H1 (cell line): ENCODE measurements at regions not wholly inside any gene's neighbourhood (a gene's known extent, or its start where the extent isn't known, plus 50 kb on each side); places are given as distances from the start of the nearest gene placed in this dataset.

Experiments
- CTCF ChIA-PET: fragments of 300-600 bp; sonication (Branson Sonifier 250); formaldehyde crosslinking; loops from one replicate; lab custom pipeline; 2021; ENCODE audit not compliant: partially characterized antibody; lab: Charles Lee
- POLR2A ChIA-PET: fragments of 300-600 bp; sonication (Branson Sonifier 250); formaldehyde crosslinking; loops from one replicate; lab custom pipeline; 2021; ENCODE audit warnings: inconsistent platforms; ENCODE audit not compliant: partially characterized antibody; lab: Charles Lee
- DNase-seq, 2 experiments: peaks; one replicate each; pipeline versions ENCODE4 v3.0.0 to v3.0.0-alpha.2; 2010 to 2022; ENCODE audit warnings: low spot score in 2 of 2, low read depth in 1 of 2, mixed read lengths in 1 of 2
- FAIRE-seq: peaks from 2 replicates; lab custom pipeline; 2011; peaks lifted over from hg19 to GRCh38; lab: Jason Lieb, UNC
- H2AFZ ChIP-seq: 2 replicates; pipeline ENCODE4 v1.8.1; 2012; ENCODE audit warnings: low read length, inconsistent platforms
- H2AK5ac ChIP-seq: 2 replicates; pipeline ENCODE4 v1.6.1; 2013; ENCODE audit warnings: low read depth, low read length
- H2BK120ac ChIP-seq: replicated peaks from 2 replicates; pipeline ENCODE3; 2013; ENCODE audit warnings: low read depth, low read length, inconsistent platforms
- H2BK12ac ChIP-seq: 2 replicates; pipeline ENCODE4 v1.6.1; 2013; ENCODE audit warnings: low read depth, low read length
- H2BK15ac ChIP-seq: 2 replicates; pipeline ENCODE4 v1.6.1; 2013; ENCODE audit warnings: low read length
- H2BK20ac ChIP-seq: 2 replicates; pipeline ENCODE4 v1.6.1; 2013; ENCODE audit warnings: low read length
- H2BK5ac ChIP-seq: 2 replicates; pipeline ENCODE4 v1.6.1; 2013; ENCODE audit warnings: low read depth, low read length
- H3K14ac ChIP-seq: 2 replicates; pipeline ENCODE4 v1.6.1; 2013; ENCODE audit warnings: inconsistent platforms; ENCODE audit not compliant: insufficient read length
- H3K18ac ChIP-seq: 2 replicates; pipeline ENCODE4 v1.6.1; 2013; ENCODE audit warnings: low read length; ENCODE audit errors: extremely low read depth
- H3K23ac ChIP-seq: 2 replicates; pipeline ENCODE4 v1.6.1; 2013; ENCODE audit warnings: inconsistent platforms; ENCODE audit not compliant: insufficient read length
- H3K23me2 ChIP-seq: 2 replicates; pipeline ENCODE4 v1.6.1; 2013; ENCODE audit warnings: low read depth, low read length
- H3K27ac ChIP-seq: 2 replicates; pipeline ENCODE4 v1.6.1; 2011; ENCODE audit warnings: low read depth, low read length, inconsistent platforms
- H3K27me3 ChIP-seq, 4 experiments: replicated peaks in 1 of 4; 1 replicate in 1 of 4; 2 replicates in 3 of 4; pipeline versions ENCODE4 v1.6.1 to v1.8.1; 2011 to 2013; ENCODE audit warnings: low read length in 3 of 4, mild to moderate bottlenecking in 3 of 4, inconsistent platforms in 2 of 4, mixed read lengths in 2 of 4, moderate library complexity in 1 of 4; ENCODE audit not compliant: control insufficient read depth in 3 of 4, insufficient read depth in 3 of 4; ENCODE audit errors: extremely low read depth in 1 of 4
- H3K36me3 ChIP-seq, 4 experiments: 2 replicates each; pipeline versions ENCODE4 v1.6.1 to v1.8.1; 2011 to 2013; ENCODE audit warnings: mild to moderate bottlenecking in 4 of 4, low read length in 3 of 4, moderate library complexity in 2 of 4, control low read depth in 1 of 4, inconsistent platforms in 1 of 4; ENCODE audit not compliant: insufficient read depth in 4 of 4, control insufficient read depth in 2 of 4
- H3K4ac ChIP-seq: replicated peaks from 2 replicates; pipeline ENCODE3; 2013; ENCODE audit warnings: low read length, low read depth, mixed read lengths, inconsistent platforms; ENCODE audit not compliant: insufficient read length
- H3K4me1 ChIP-seq, 4 experiments: replicated peaks in 1 of 4; 1 replicate in 1 of 4; 2 replicates in 3 of 4; pipeline versions ENCODE4 v1.6.1 to v1.8.1; 2011 to 2013; ENCODE audit warnings: low read length in 3 of 4, inconsistent platforms in 2 of 4, mixed read lengths in 1 of 4; ENCODE audit not compliant: insufficient read depth in 4 of 4, control insufficient read depth in 3 of 4
- H3K4me2 ChIP-seq, 2 experiments: 2 replicates each; pipeline versions ENCODE4 v1.6.1 to v1.8.1; 2011 to 2013; ENCODE audit warnings: low read depth in 2 of 2, low read length in 2 of 2, control low read depth in 1 of 2, inconsistent platforms in 1 of 2, mild to moderate bottlenecking in 1 of 2; ENCODE audit not compliant: insufficient read depth in 1 of 2
- H3K4me3 ChIP-seq, 4 experiments: fragments of 200-600, 300-600 bp in 1 of 4; sonication (generic), shearing (Covaris generic), sonication (Bioruptor Twin) in 1 of 4; 2 replicates each; pipeline versions ENCODE4 v1.5.1 to v1.8.1; 2011 to 2016; ENCODE audit warnings: low read length in 4 of 4, low read depth in 3 of 4, control low read depth in 2 of 4, inconsistent platforms in 2 of 4, mild to moderate bottlenecking in 2 of 4, mixed read lengths in 1 of 4, moderate library complexity in 1 of 4; ENCODE audit not compliant: insufficient read depth in 2 of 4; ENCODE audit errors: extremely low read depth in 1 of 4
- H3K56ac ChIP-seq: replicated peaks from 2 replicates; pipeline ENCODE3; 2013; ENCODE audit warnings: low read depth, mild to moderate bottlenecking, mixed read lengths, low read length, inconsistent platforms; ENCODE audit not compliant: insufficient read length
- H3K79me1 ChIP-seq: 2 replicates; pipeline ENCODE4 v1.6.1; 2013; ENCODE audit warnings: low read depth, low read length, control low read depth
- H3K79me2 ChIP-seq, 2 experiments: 2 replicates each; pipeline versions ENCODE4 v1.6.1 to v1.8.1; 2012 to 2013; ENCODE audit warnings: low read length in 2 of 2, mild to moderate bottlenecking in 2 of 2, inconsistent platforms in 1 of 2; ENCODE audit not compliant: insufficient read depth in 2 of 2, control insufficient read depth in 1 of 2
- H3K9ac ChIP-seq, 4 experiments: replicated peaks in 1 of 4; 1 replicate in 1 of 4; 2 replicates in 3 of 4; pipeline versions ENCODE4 v1.6.1 to v1.8.1; 2011 to 2013; ENCODE audit warnings: low read depth in 3 of 4, low read length in 3 of 4, control low read depth in 2 of 4, mild to moderate bottlenecking in 2 of 4, moderate library complexity in 2 of 4, inconsistent platforms in 1 of 4; ENCODE audit errors: extremely low read depth in 1 of 4
- H3K9me3 ChIP-seq, 2 experiments: 2 replicates each; pipeline versions ENCODE4 v1.6.1 to v1.8.1; 2012 to 2013; ENCODE audit warnings: mild to moderate bottlenecking in 2 of 2, moderate library complexity in 2 of 2, control low read depth in 1 of 2, inconsistent platforms in 1 of 2, low read depth in 1 of 2, low read length in 1 of 2, mixed read lengths in 1 of 2; ENCODE audit not compliant: insufficient read depth in 2 of 2
- H4K20me1 ChIP-seq, 2 experiments: replicated peaks in 1 of 2; 2 replicates each; pipeline versions ENCODE3 to v1.8.1; 2011 to 2013; ENCODE audit warnings: inconsistent platforms in 2 of 2, low read length in 2 of 2, mild to moderate bottlenecking in 1 of 2; ENCODE audit not compliant: insufficient read depth in 2 of 2, control insufficient read depth in 1 of 2
- H4K5ac ChIP-seq: 2 replicates; pipeline ENCODE4 v1.6.1; 2013; ENCODE audit warnings: low read length, low read depth, mixed read lengths, inconsistent platforms; ENCODE audit not compliant: insufficient read length
- H4K8ac ChIP-seq: 2 replicates; pipeline ENCODE4 v1.8.0; 2013; ENCODE audit warnings: mild to moderate bottlenecking, moderate library complexity, low read length, inconsistent platforms; ENCODE audit not compliant: insufficient read depth; ENCODE audit errors: extremely low read depth
- H4K91ac ChIP-seq: replicated peaks from 2 replicates; pipeline ENCODE3; 2013; ENCODE audit warnings: low read length, mixed read lengths, inconsistent platforms; ENCODE audit not compliant: insufficient read length
- ATF3 ChIP-seq: IDR thresholded peaks from 2 replicates; pipeline ENCODE4 v1.6.1; 2011; ENCODE audit warnings: low read depth, mild to moderate bottlenecking, low read length; ENCODE audit not compliant: insufficient read depth
- BRCA1 ChIP-seq: IDR thresholded peaks from 2 replicates; pipeline ENCODE4 v1.6.1; 2012; ENCODE audit warnings: low read depth, low read length, improper control_type of control experiment
- EZH2 ChIP-seq: fragments of 200-600 bp; sonication (generic); IDR thresholded peaks from 2 replicates; pipeline ENCODE4 v1.7.1; 2012; ENCODE audit warnings: low read depth, mild to moderate bottlenecking, moderate library complexity, low read length, inconsistent platforms; ENCODE audit not compliant: severe bottlenecking
- FOSL1 ChIP-seq: IDR thresholded peaks from 2 replicates; pipeline ENCODE4 v1.6.1; 2011; ENCODE audit warnings: mild to moderate bottlenecking, low read depth, low read length, moderate library complexity; ENCODE audit not compliant: insufficient read depth
- GTF2F1 ChIP-seq: IDR thresholded peaks from 2 replicates; pipeline ENCODE4 v1.6.1; 2012; ENCODE audit warnings: low read depth, low read length, improper control_type of control experiment, borderline replicate concordance
- HDAC2 ChIP-seq, 2 experiments: fragments of 300-600 bp in 1 of 2; sonication (generic) in 1 of 2; IDR thresholded peaks; 2 replicates each; pipeline ENCODE4 v1.6.1; 2011 to 2012; ENCODE audit warnings: low read depth in 2 of 2, low read length in 2 of 2, mild to moderate bottlenecking in 2 of 2, moderate library complexity in 2 of 2, borderline replicate concordance in 1 of 2, inconsistent platforms in 1 of 2
- KDM5A ChIP-seq: fragments of 200-600 bp; IDR thresholded peaks from 2 replicates; pipeline ENCODE4 v1.7.1; 2012; ENCODE audit warnings: mild to moderate bottlenecking, low read length, inconsistent platforms, mixed read lengths
- NANOG ChIP-seq: IDR thresholded peaks from 2 replicates; pipeline ENCODE4 v1.6.1; 2011; ENCODE audit warnings: low read length, low read depth, mild to moderate bottlenecking, inconsistent platforms; ENCODE audit not compliant: insufficient read depth, poor library complexity, severe bottlenecking
- RBBP5 ChIP-seq: IDR thresholded peaks from 2 replicates; pipeline ENCODE4 v1.7.1; 2012; ENCODE audit warnings: low read depth, mild to moderate bottlenecking, inconsistent platforms, low read length, moderate library complexity, borderline replicate concordance
- SIX5 ChIP-seq: IDR thresholded peaks from 2 replicates; pipeline ENCODE4 v1.6.1; 2011; ENCODE audit warnings: mild to moderate bottlenecking, low read depth, low read length
- YY1 ChIP-seq: IDR thresholded peaks from 2 replicates; pipeline ENCODE4 v1.6.1; 2011; ENCODE audit warnings: low read depth, mild to moderate bottlenecking, low read length
- WGBS, 2 experiments: shearing (Covaris generic) in 1 of 2; methylation state at CpG; one replicate each; pipeline versions ENCODE4 v1.1.6 to v1.1.7; 2013 to 2015; ENCODE audit warnings: low lambda C conversion rate in 2 of 2, mixed read lengths in 2 of 2, inconsistent platforms in 1 of 2, low coverage in 1 of 2, missing lambda C conversion rate in 1 of 2; ENCODE audit not compliant: insufficient replicate concordance in 2 of 2, insufficient coverage in 1 of 2, insufficient read length in 1 of 2; ENCODE audit errors: extremely low coverage in 1 of 2, missing lambda C conversion rate in 1 of 2; 5-methylcytosine and 5-hydroxymethylcytosine counted together

- Histone ChIP-seq H2BK5ac (no peak overlapping the region), H3K18ac (no peak overlapping the region), H2AFZ (no peak overlapping the region), H3K9me3 (no peaks in the 10 kb centered on the region), H3K27ac (no peak overlapping the region), H3K14ac (no peak overlapping the region), H3K56ac (no peak overlapping the region), H3K9ac (no peak overlapping the region), H4K20me1 (no peaks in the 10 kb centered on the region), H2BK12ac (no peak overlapping the region), H3K4ac (no peak overlapping the region), H3K79me1 (no peaks in the 10 kb centered on the region), H3K23ac (no peak overlapping the region), H3K36me3 (no peaks in the 10 kb centered on the region), H3K79me2 (no peaks in the 10 kb centered on the region), H2AK5ac (no peak overlapping the region), H3K27me3 (no peaks in the 10 kb centered on the region), H2BK20ac (no peak overlapping the region), H4K91ac (no peak overlapping the region), H3K4me3 (no peak overlapping the region), H3K23me2 (no peaks in the 10 kb centered on the region), H3K4me2 (no peak overlapping the region), H3K4me1 (peaks cover 0 to 3% (median 0%) of the 10 kb centered on the region in 4 experiments; a peak in 1 of 7 replicates), H2BK120ac (no peak overlapping the region), H4K8ac (no peak overlapping the region), H4K5ac (no peak overlapping the region), H2BK15ac (no peak overlapping the region)
- DNase-seq (no peak), FAIRE-seq (no peak)
- ChIA-PET POLR2A (no interaction called here), CTCF (interaction anchor here (0.6 to 3.0 kb wide), 10 partner anchors 11 to 187 kb away, joined by 3 to 12 read pairs (median 3); no protein-coding TSS in a partner anchor)
- WGBS, 2 experiments, result 100% methylated on average over 1 of the region's 1 CpG; no CpG with 5 or more reads in 1 of the 2 experiments
- TF ChIP-seq SIX5, result no peak
- no peak for TF ChIP-seq ATF3
- TF ChIP-seq RBBP5, result no peak
- TF ChIP-seq HDAC2 (IDR thresholded peaks at IDR 0.05; ENCODE audit: borderline replicate concordance in 1 of 2, low read depth in 2 of 2, low read length in 2 of 2), result no peak
- TF ChIP-seq EZH2, result no peak
- no peak for TF ChIP-seq BRCA1
- TF ChIP-seq KDM5A, result no peak
- no peak for TF ChIP-seq FOSL1
- no peak for TF ChIP-seq NANOG
- no peak for TF ChIP-seq GTF2F1
- TF ChIP-seq YY1, result no peak
Measured at GRCh38 chr20:19827818-19828217, 69.8 kb downstream of the RIN2 start.
